HCT116 (cell line): ENCODE measurements at regions not wholly inside any gene's neighbourhood (a gene's known extent, or its start where the extent isn't known, plus 50 kb on each side); places are given as distances from the start of the nearest gene placed in this dataset.

Experiments used
- ATAC-seq: fragments of 200-7000 bp; cut with Tn5 transposase; 2 replicates; pipeline ENCODE4 v1.9.1; 2020; ENCODE audit warnings: mild to moderate bottlenecking, moderate library complexity
- BruUV-seq: library from RNA; stranded (reverse); fragments of 400-500 nt; replicated peaks from 2 replicates; lab custom pipeline; 2021; lab: Mats Ljungman, UMichigan
- CTCF ChIA-PET: fragments of 300-600 bp; sonication (Branson Sonifier 250); formaldehyde crosslinking; loops from one replicate; lab custom pipeline; 2021; ENCODE audit warnings: antibody characterized with exemption; lab: Charles Lee
- POLR2A ChIA-PET: fragments of 300-600, 350-600 bp; sonication (Branson Sonifier 250); formaldehyde crosslinking; loops from one replicate; lab custom pipeline; 2021; ENCODE audit warnings: antibody characterized with exemption; lab: Charles Lee
- RAD21 ChIA-PET, 2 experiments: fragments of 300-600 bp; sonication (Branson Sonifier 250); formaldehyde crosslinking; loops; one replicate each; lab custom pipeline; 2023; ENCODE audit warnings: low total read pairs in 2 of 2; ENCODE audit not compliant: uncharacterized antibody in 2 of 2, unreplicated experiment in 2 of 2, low non-redundant PET in 1 of 2; lab: Charles Lee
- DNase-seq: peaks from one replicate; pipeline ENCODE4 v3.0.0-alpha.2; 2010; ENCODE audit warnings: low read depth, low spot score
- H2AFZ ChIP-seq: fragments of 200-600 bp; shearing (Covaris generic), sonication (generic); 2 replicates; pipeline ENCODE4 v1.6.1; 2017; ENCODE audit warnings: low read depth, mixed run types, mixed read lengths, antibody characterized with exemption, low read length; ENCODE audit not compliant: poor library complexity, severe bottlenecking
- H3K27ac ChIP-seq: 2 replicates; pipeline ENCODE4 v1.5.1; 2012; ENCODE audit warnings: low read depth, low read length
- H3K27me3 ChIP-seq: fragments of 200-600 bp; sonication (generic); 2 replicates; pipeline ENCODE4 v1.6.1; 2016; ENCODE audit warnings: mixed run types, low read length, mixed read lengths; ENCODE audit not compliant: insufficient read depth
- H3K36me3 ChIP-seq, 2 experiments: fragments of 200-500 bp in 1 of 2; fragments of 200-600 bp in 1 of 2; sonication (Bioruptor generic) in 1 of 2; sonication (generic) in 1 of 2; 2 replicates each; pipeline versions ENCODE4 v1.5.1 to v1.6.1; 2014 to 2016; ENCODE audit warnings: low read length in 2 of 2, inconsistent platforms in 1 of 2, mixed read lengths in 1 of 2, mixed run types in 1 of 2; ENCODE audit not compliant: insufficient read depth in 2 of 2, control insufficient read depth in 1 of 2
- H3K4me1 ChIP-seq, 2 experiments: fragments of 200-600 bp in 1 of 2; sonication (generic) in 1 of 2; 2 replicates each; pipeline versions ENCODE4 v1.5.1 to v1.6.1; 2012 to 2017; ENCODE audit warnings: low read length in 2 of 2, inconsistent platforms in 1 of 2, mild to moderate bottlenecking in 1 of 2, mixed read lengths in 1 of 2, mixed run types in 1 of 2, moderate library complexity in 1 of 2; ENCODE audit not compliant: insufficient read depth in 2 of 2, control insufficient read depth in 1 of 2
- H3K4me2 ChIP-seq: fragments of 200-600 bp; sonication (generic); 2 replicates; pipeline ENCODE4 v1.6.1; 2017; ENCODE audit warnings: mixed run types, low read length, mixed read lengths
- H3K4me3 ChIP-seq, 2 experiments: fragments of 200-600 bp in 1 of 2; sonication (generic) in 1 of 2; replicated peaks in 1 of 2; 2 replicates each; pipeline ENCODE4 v1.5.1; 2011 to 2016; ENCODE audit warnings: low read length in 2 of 2, control low read depth in 1 of 2, low read depth in 1 of 2, mild to moderate bottlenecking in 1 of 2, mixed read lengths in 1 of 2, mixed run types in 1 of 2
- H3K79me2 ChIP-seq: fragments of 200-600 bp; sonication (generic); 2 replicates; pipeline ENCODE4 v1.6.1; 2017; ENCODE audit warnings: mild to moderate bottlenecking, mixed run types, low read length, moderate library complexity, mixed read lengths; ENCODE audit not compliant: insufficient read depth
- H3K9ac ChIP-seq: fragments of 200-600 bp; sonication (generic); 2 replicates; pipeline ENCODE4 v1.6.1; 2016; ENCODE audit warnings: low read length, mixed read lengths
- H3K9me2 ChIP-seq: fragments of 200-600 bp; sonication (generic), shearing (Covaris generic); 2 replicates; pipeline ENCODE4 v1.6.1; 2017; ENCODE audit warnings: mixed run types, mild to moderate bottlenecking, moderate library complexity; ENCODE audit not compliant: insufficient read depth
- H3K9me3 ChIP-seq, 2 experiments: fragments of 200-500 bp in 1 of 2; fragments of 200-600 bp in 1 of 2; sonication (Bioruptor generic) in 1 of 2; sonication (generic) in 1 of 2; 2 replicates each; pipeline ENCODE4 v1.6.1; 2014 to 2017; ENCODE audit warnings: low read length in 2 of 2, mixed read lengths in 2 of 2, inconsistent platforms in 1 of 2, low read depth in 1 of 2, mild to moderate bottlenecking in 1 of 2, mixed run types in 1 of 2, moderate library complexity in 1 of 2; ENCODE audit not compliant: control insufficient read depth in 1 of 2, insufficient read depth in 1 of 2
- H4K20me1 ChIP-seq: fragments of 200-600 bp; sonication (generic), shearing (Covaris generic); 2 replicates; pipeline ENCODE4 v1.6.1; 2017; ENCODE audit warnings: mixed run types, mild to moderate bottlenecking, moderate library complexity; ENCODE audit not compliant: insufficient read depth
- CEBPB ChIP-seq: IDR thresholded peaks from 2 replicates; pipeline ENCODE4 v1.6.1; 2012; ENCODE audit warnings: low read depth
- EGR1 ChIP-seq: IDR thresholded peaks from 2 replicates; pipeline ENCODE4 v1.6.1; 2012; ENCODE audit warnings: low read depth
- ELF1 ChIP-seq: IDR thresholded peaks from 2 replicates; pipeline ENCODE4 v1.6.1; 2012; ENCODE audit warnings: low read depth, borderline replicate concordance
- POLR2AphosphoS5 ChIP-seq: IDR thresholded peaks from 2 replicates; pipeline ENCODE4 v1.6.1; 2011; ENCODE audit warnings: mild to moderate bottlenecking, low read depth, low read length, moderate library complexity
- SIN3A ChIP-seq: IDR thresholded peaks from 2 replicates; pipeline ENCODE4 v1.6.1; 2012; ENCODE audit warnings: low read depth
- YY1 ChIP-seq: IDR thresholded peaks from 2 replicates; pipeline ENCODE4 v1.6.1; 2011; ENCODE audit warnings: low read length, low read depth, moderate library complexity, mild to moderate bottlenecking; ENCODE audit not compliant: insufficient replicate concordance; ENCODE audit errors: extremely low read depth
- intact Hi-C: fragments of 100-400 bp; cut with micrococcal nuclease; formaldehyde crosslinking; loops from 2 replicates; pipeline ENCODE4 v1.10.0; 2022
- TF ChIP-seq, protein P1 (sequence below), 3 experiments: fragments of 200-600 bp in 1 of 3; sonication (generic) in 1 of 3; IDR thresholded peaks in 2 of 3; conservative IDR thresholded peaks in 1 of 3; 2 replicates each; pipeline ENCODE4 v1.5.1; 2012 to 2017; ENCODE audit warnings: low read depth in 2 of 3, low read length in 2 of 3, antibody characterized with exemption in 1 of 3, borderline replicate concordance in 1 of 3, control low read depth in 1 of 3, mild to moderate bottlenecking in 1 of 3, mixed read lengths in 1 of 3, mixed run types in 1 of 3, moderate library complexity in 1 of 3; ENCODE audit not compliant: insufficient read depth in 1 of 3
- TF ChIP-seq, protein P2 (sequence below): IDR thresholded peaks from 2 replicates; pipeline ENCODE4 v1.6.1; 2012; ENCODE audit warnings: low read depth
- TF ChIP-seq, protein P3 (sequence below): IDR thresholded peaks from 2 replicates; pipeline ENCODE4 v1.6.1; 2012

DNA sequence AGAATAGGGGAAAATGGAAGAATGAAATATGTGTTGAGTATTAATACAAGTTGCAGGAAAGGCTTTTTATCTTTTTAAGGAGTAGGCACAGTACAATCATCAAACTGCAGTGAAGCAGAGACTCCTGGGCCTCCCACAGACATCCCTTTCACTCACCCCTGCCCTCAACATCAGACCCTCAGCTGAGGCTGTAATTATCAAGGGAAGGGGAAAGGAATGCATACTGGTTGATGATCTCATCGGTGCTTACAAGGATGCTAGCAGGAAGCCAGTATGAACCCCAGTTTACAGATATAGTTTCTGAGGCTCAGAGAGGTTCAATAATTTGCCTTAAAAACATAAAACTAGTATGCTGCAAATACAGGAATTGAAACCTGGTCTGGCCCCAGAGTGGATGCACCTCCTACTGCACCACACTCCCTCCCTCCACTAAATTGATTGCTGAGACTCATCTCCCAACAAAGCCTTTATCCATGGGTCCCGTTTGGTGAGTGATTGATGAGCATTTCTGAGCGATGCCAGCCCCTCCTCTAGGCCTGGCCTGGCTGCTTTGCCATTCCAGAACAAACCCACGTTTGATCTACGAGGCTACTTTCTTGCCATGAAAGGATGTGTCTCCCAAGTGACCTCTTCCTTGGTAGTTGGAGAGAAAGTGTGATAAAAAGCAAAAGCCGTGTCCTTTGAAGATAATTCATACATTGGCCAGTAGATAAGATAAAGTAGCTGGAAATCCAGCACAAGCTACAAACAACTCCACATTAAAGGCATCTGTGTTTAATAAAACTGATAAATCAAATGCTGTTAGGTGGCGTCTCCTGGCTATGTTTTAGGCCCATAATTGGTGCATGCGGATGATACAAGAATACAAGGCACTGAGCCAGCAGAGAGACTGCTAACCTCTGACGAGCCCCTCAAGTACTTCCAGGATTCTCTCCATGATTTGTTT is 233.9 kb upstream of the CAMK1G start:
- Histone ChIP-seq H3K79me2 (no peaks in the 10 kb centered on the region), H3K27me3 (0 out of 2 replicates have a peak, but pooled peaks cover 5% of the 10 kb centered on the region), H3K9ac (no peak overlapping the region), H3K9me2 (no peaks in the 10 kb centered on the region), H3K9me3 (no peaks in the 10 kb centered on the region), H3K4me3 (no peak overlapping the region), H3K27ac (no peak overlapping the region), H2AFZ (no peak overlapping the region), H4K20me1 (no peaks in the 10 kb centered on the region), H3K4me2 (no peak overlapping the region), H3K4me1 (no peaks in the 10 kb centered on the region), H3K36me3 (no peaks in the 10 kb centered on the region)
- RAD21 ChIA-PET: interaction anchor here in 1 of 2 experiments (0.5 kb wide), 1 partner anchor 223 kb away, joined by 7 read pairs; no protein-coding TSS in a partner anchor
- POLR2A ChIA-PET: no interaction called here
- ATAC-seq (no peak), DNase-seq (no peak)
- intact Hi-C loops: loop anchor here (5.0 kb wide), 1 partner anchor 102 kb away; no protein-coding TSS in a partner anchor
- CTCF ChIA-PET: no interaction called here
- no TSS peak for BruUV-seq
- TF ChIP-seq SIN3A (no peak), CEBPB (no peak), EGR1 (no peak), POLR2AphosphoS5 (no peak), YY1 (no peak), ELF1 (no peak)
- TF ChIP-seq, protein P1, sequence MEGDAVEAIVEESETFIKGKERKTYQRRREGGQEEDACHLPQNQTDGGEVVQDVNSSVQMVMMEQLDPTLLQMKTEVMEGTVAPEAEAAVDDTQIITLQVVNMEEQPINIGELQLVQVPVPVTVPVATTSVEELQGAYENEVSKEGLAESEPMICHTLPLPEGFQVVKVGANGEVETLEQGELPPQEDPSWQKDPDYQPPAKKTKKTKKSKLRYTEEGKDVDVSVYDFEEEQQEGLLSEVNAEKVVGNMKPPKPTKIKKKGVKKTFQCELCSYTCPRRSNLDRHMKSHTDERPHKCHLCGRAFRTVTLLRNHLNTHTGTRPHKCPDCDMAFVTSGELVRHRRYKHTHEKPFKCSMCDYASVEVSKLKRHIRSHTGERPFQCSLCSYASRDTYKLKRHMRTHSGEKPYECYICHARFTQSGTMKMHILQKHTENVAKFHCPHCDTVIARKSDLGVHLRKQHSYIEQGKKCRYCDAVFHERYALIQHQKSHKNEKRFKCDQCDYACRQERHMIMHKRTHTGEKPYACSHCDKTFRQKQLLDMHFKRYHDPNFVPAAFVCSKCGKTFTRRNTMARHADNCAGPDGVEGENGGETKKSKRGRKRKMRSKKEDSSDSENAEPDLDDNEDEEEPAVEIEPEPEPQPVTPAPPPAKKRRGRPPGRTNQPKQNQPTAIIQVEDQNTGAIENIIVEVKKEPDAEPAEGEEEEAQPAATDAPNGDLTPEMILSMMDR (IDR thresholded peaks at IDR 0.05 in 2 of 3, conservative IDR thresholded peaks at IDR 0.05 in 1 of 3; ENCODE audit: borderline replicate concordance in 1 of 3, insufficient read depth in 1 of 3, low read depth in 2 of 3, low read length in 2 of 3): no peak
- TF ChIP-seq, protein P2, sequence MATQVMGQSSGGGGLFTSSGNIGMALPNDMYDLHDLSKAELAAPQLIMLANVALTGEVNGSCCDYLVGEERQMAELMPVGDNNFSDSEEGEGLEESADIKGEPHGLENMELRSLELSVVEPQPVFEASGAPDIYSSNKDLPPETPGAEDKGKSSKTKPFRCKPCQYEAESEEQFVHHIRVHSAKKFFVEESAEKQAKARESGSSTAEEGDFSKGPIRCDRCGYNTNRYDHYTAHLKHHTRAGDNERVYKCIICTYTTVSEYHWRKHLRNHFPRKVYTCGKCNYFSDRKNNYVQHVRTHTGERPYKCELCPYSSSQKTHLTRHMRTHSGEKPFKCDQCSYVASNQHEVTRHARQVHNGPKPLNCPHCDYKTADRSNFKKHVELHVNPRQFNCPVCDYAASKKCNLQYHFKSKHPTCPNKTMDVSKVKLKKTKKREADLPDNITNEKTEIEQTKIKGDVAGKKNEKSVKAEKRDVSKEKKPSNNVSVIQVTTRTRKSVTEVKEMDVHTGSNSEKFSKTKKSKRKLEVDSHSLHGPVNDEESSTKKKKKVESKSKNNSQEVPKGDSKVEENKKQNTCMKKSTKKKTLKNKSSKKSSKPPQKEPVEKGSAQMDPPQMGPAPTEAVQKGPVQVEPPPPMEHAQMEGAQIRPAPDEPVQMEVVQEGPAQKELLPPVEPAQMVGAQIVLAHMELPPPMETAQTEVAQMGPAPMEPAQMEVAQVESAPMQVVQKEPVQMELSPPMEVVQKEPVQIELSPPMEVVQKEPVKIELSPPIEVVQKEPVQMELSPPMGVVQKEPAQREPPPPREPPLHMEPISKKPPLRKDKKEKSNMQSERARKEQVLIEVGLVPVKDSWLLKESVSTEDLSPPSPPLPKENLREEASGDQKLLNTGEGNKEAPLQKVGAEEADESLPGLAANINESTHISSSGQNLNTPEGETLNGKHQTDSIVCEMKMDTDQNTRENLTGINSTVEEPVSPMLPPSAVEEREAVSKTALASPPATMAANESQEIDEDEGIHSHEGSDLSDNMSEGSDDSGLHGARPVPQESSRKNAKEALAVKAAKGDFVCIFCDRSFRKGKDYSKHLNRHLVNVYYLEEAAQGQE: no peak
- TF ChIP-seq, protein P3, sequence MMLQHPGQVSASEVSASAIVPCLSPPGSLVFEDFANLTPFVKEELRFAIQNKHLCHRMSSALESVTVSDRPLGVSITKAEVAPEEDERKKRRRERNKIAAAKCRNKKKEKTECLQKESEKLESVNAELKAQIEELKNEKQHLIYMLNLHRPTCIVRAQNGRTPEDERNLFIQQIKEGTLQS: no peak
